ENCODE measurements at regions not wholly inside any gene's neighbourhood (a gene's known extent, or its start where the extent isn't known, plus 50 kb on each side); places are given as distances from the start of the nearest gene placed in this dataset.

- no peaks in the 10 kb centered on the region for H3K27me3 ChIP-seq (replicated peaks; ENCODE audit: insufficient read depth)
- no peak overlapping the region for H3K4me3 ChIP-seq
- H3K27ac ChIP-seq = no peak overlapping the region
- ATAC-seq (ENCODE audit: insufficient number of reproducible peaks, low FRiP score, low read depth) (no peak), DNase-seq (ENCODE audit: low spot score) (no peak)
- no peaks in the 10 kb centered on the region for H3K36me3 ChIP-seq
- H3K9me3 ChIP-seq = no peaks in the 10 kb centered on the region
- TF ChIP-seq, protein P1, sequence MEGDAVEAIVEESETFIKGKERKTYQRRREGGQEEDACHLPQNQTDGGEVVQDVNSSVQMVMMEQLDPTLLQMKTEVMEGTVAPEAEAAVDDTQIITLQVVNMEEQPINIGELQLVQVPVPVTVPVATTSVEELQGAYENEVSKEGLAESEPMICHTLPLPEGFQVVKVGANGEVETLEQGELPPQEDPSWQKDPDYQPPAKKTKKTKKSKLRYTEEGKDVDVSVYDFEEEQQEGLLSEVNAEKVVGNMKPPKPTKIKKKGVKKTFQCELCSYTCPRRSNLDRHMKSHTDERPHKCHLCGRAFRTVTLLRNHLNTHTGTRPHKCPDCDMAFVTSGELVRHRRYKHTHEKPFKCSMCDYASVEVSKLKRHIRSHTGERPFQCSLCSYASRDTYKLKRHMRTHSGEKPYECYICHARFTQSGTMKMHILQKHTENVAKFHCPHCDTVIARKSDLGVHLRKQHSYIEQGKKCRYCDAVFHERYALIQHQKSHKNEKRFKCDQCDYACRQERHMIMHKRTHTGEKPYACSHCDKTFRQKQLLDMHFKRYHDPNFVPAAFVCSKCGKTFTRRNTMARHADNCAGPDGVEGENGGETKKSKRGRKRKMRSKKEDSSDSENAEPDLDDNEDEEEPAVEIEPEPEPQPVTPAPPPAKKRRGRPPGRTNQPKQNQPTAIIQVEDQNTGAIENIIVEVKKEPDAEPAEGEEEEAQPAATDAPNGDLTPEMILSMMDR (IDR thresholded peaks at IDR 0.05) = no peak
- no peaks in the 10 kb centered on the region for H3K4me1 ChIP-seq (ENCODE audit: control insufficient read depth in 1 of 2, low read depth in 2 of 2)
Observed at GRCh38 chr20:24341781-24342180, 127.6 kb upstream of the SYNDIG1 start.

DNA sequence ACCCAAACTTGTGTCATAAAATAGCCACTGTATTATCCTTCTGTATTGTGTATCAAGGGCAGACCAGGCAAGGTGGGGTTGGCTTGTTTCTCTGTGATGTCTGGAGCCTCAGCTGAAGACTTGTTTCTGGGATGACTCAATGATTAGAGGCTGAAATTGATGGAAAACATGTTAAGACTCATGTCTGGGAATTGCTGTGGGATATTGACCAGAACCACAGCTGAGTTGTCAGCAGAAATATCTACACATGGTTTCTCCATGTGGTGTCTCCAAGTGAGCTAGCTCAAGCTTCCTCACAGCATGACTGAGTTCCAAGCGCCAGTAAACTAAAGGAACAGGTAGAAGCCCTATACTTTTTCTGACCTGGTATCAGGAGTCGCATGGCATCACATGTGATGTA lies 128.5 kb upstream of the SYNDIG1 start:
- Histone ChIP-seq H3K27ac (no peak overlapping the region), H3K36me3 (no peaks in the 10 kb centered on the region), H3K4me3 (no peak overlapping the region), H3K27me3 (replicated peaks; ENCODE audit: insufficient read depth) (no peaks in the 10 kb centered on the region), H3K4me1 (ENCODE audit: control insufficient read depth in 1 of 2, low read depth in 2 of 2) (no peaks in the 10 kb centered on the region), H3K9me3 (no peaks in the 10 kb centered on the region)
- TF ChIP-seq, protein P1 (IDR thresholded peaks at IDR 0.05) = no peak
- ATAC-seq (ENCODE audit: insufficient number of reproducible peaks, low FRiP score, low read depth) (no peak), DNase-seq (ENCODE audit: low spot score) (no peak)

GRCh38 chr20:24339210-24339641 lies 130.2 kb upstream of the SYNDIG1 start:
- no peak overlapping the region for H3K27ac ChIP-seq
- ATAC-seq (ENCODE audit: insufficient number of reproducible peaks, low FRiP score, low read depth) (no peak), DNase-seq (ENCODE audit: low spot score) (no peak)
- no peaks in the 10 kb centered on the region for H3K27me3 ChIP-seq (replicated peaks; ENCODE audit: insufficient read depth)
- no peaks in the 10 kb centered on the region for H3K9me3 ChIP-seq
- H3K4me3 ChIP-seq = no peak overlapping the region
- H3K36me3 ChIP-seq = no peaks in the 10 kb centered on the region
- TF ChIP-seq, protein P1 (IDR thresholded peaks at IDR 0.05) = no peak
- H3K4me1 ChIP-seq (ENCODE audit: control insufficient read depth in 1 of 2, low read depth in 2 of 2) = no peaks in the 10 kb centered on the region

GRCh38 chr20:24337551-24337950 lies 131.9 kb upstream of the SYNDIG1 start:
- TF ChIP-seq, protein P1 (IDR thresholded peaks at IDR 0.05) = no peak
- Histone ChIP-seq H3K36me3 (no peaks in the 10 kb centered on the region), H3K27me3 (replicated peaks; ENCODE audit: insufficient read depth) (no peaks in the 10 kb centered on the region), H3K4me1 (ENCODE audit: control insufficient read depth in 1 of 2, low read depth in 2 of 2) (no peaks in the 10 kb centered on the region), H3K27ac (no peak overlapping the region), H3K4me3 (no peak overlapping the region), H3K9me3 (no peaks in the 10 kb centered on the region)
- ATAC-seq (ENCODE audit: insufficient number of reproducible peaks, low FRiP score, low read depth) = no peak
- no peak for DNase-seq (ENCODE audit: low spot score)

DNA sequence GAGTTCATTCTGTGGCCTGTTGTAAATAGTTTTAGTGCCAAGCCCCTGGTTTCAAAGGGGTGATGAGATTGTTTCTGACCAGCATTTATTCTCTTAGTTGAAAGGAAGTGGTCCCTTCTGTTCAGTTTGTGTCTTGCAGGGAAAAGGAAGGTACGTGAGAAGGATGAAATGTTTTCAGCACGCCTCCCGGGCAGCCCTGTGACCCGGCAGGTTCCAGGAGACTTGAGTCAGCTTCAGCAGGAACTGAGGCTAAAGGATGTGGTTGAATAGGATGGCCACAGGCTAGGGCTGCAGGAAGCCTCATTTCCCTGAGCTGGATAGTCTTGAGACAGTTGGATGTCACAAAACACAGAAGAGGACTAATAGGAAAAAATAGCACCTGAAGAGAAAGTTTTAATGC lies 132.4 kb upstream of the SYNDIG1 start:
- ATAC-seq (ENCODE audit: insufficient number of reproducible peaks, low FRiP score, low read depth) (no peak), DNase-seq (ENCODE audit: low spot score) (no peak)
- Histone ChIP-seq H3K4me3 (no peak overlapping the region), H3K36me3 (no peaks in the 10 kb centered on the region), H3K4me1 (ENCODE audit: control insufficient read depth in 1 of 2, low read depth in 2 of 2) (no peaks in the 10 kb centered on the region), H3K9me3 (no peaks in the 10 kb centered on the region), H3K27me3 (replicated peaks; ENCODE audit: insufficient read depth) (no peaks in the 10 kb centered on the region), H3K27ac (no peak overlapping the region)
- TF ChIP-seq, protein P1 (IDR thresholded peaks at IDR 0.05) = no peak
